SU-DHL-6 (cell line): ENCODE measurements at regions not wholly inside any gene's neighbourhood (a gene's known extent, or its start where the extent isn't known, plus 50 kb on each side); places are given as distances from the start of the nearest gene placed in this dataset.

Experiments used
- CTCF ChIP-seq: fragments of 200-600 bp; sonication (generic); IDR thresholded peaks from one replicate; pipeline ENCODE4 v1.5.1; 2017; ENCODE audit warnings: antibody characterized with exemption, mild to moderate bottlenecking, low read length, moderate library complexity; ENCODE audit not compliant: insufficient read depth, poor library complexity, severe bottlenecking
- EZH2phosphoT487 ChIP-seq: fragments of 200-600 bp; sonication (generic), shearing (Covaris generic); conservative IDR thresholded peaks from 2 replicates; pipeline ENCODE4 v1.6.1; 2018; ENCODE audit warnings: mild to moderate bottlenecking, antibody characterized with exemption, low read length, moderate library complexity, mixed read lengths

GRCh38 chrX:34300871-34301270 is 168.8 kb upstream of the FAM47A start:
- TF ChIP-seq CTCF (peak; percentile 24), EZH2phosphoT487 (no peak)
